ENCODE measurements at regions not wholly inside any gene's neighbourhood (a gene's known extent, or its start where the extent isn't known, plus 50 kb on each side); places are given as distances from the start of the nearest gene placed in this dataset.

DNA sequence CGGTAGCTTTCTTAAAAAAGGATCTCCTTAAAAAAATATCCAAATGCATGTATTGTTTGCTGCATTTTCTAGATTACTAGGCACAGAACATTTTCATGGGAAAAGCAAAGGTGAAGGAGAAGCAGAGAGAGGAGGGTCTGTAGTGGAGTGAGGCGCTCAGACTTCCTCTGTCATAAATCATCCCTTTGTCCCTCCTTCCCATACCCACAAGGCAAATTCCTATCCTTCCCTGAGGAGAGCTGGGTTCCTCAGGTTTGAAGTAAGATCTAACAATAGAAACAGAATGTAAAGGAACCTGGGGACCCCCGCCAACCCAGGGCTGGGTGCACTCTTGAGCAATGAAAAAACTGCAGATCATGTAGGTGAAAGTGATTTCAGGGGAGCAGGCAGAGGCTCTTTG lies 149.2 kb upstream of the ANKH start:
- no peak for TF ChIP-seq EZH2 (IDR thresholded peaks at IDR 0.05; ENCODE audit: borderline replicate concordance, insufficient read depth, low read depth, low read length, poor library complexity, severe bottlenecking)
- TF ChIP-seq, protein P1, sequence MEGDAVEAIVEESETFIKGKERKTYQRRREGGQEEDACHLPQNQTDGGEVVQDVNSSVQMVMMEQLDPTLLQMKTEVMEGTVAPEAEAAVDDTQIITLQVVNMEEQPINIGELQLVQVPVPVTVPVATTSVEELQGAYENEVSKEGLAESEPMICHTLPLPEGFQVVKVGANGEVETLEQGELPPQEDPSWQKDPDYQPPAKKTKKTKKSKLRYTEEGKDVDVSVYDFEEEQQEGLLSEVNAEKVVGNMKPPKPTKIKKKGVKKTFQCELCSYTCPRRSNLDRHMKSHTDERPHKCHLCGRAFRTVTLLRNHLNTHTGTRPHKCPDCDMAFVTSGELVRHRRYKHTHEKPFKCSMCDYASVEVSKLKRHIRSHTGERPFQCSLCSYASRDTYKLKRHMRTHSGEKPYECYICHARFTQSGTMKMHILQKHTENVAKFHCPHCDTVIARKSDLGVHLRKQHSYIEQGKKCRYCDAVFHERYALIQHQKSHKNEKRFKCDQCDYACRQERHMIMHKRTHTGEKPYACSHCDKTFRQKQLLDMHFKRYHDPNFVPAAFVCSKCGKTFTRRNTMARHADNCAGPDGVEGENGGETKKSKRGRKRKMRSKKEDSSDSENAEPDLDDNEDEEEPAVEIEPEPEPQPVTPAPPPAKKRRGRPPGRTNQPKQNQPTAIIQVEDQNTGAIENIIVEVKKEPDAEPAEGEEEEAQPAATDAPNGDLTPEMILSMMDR (IDR thresholded peaks at IDR 0.05): no peak

All from B cell (primary cell).